B cell (primary cell): ENCODE measurements at regions not wholly inside any gene's neighbourhood (a gene's known extent, or its start where the extent isn't known, plus 50 kb on each side); places are given as distances from the start of the nearest gene placed in this dataset.

Experiments used
- ATAC-seq: fragments of 200-7000 bp; cut with Tn5 transposase; one replicate; pipeline ENCODE4 v1.10.0; 2021; ENCODE audit warnings: low read depth, mild to moderate bottlenecking, moderate number of reproducible peaks, moderate library complexity
- CTCF ChIA-PET: fragments of 350-600 bp; sonication (Branson Sonifier 250); formaldehyde crosslinking; loops from one replicate; lab custom pipeline; 2021; ENCODE audit warnings: antibody characterized with exemption, inconsistent platforms; lab: Charles Lee
- POLR2A ChIA-PET: fragments of 350-600 bp; sonication (Branson Sonifier 250); formaldehyde crosslinking; loops from one replicate; lab custom pipeline; 2021; ENCODE audit warnings: antibody characterized with exemption; lab: Charles Lee
- DNase-seq: peaks from one replicate; pipeline ENCODE4 v3.0.0; 2013
- H2AFZ ChIP-seq: 2 replicates; pipeline ENCODE4 v1.6.1; 2012; ENCODE audit warnings: mild to moderate bottlenecking, low read depth, low read length; ENCODE audit not compliant: insufficient read depth, poor library complexity, severe bottlenecking
- H3K27ac ChIP-seq, 2 donors: 1 replicate in 1 of 2; 2 replicates in 1 of 2; pipeline ENCODE4 v1.5.1; 2012 to 2013; ENCODE audit warnings: low read length in 2 of 2, mild to moderate bottlenecking in 2 of 2, moderate library complexity in 1 of 2
- H3K27me3 ChIP-seq, 4 experiments: fragments of 200-600 bp in 1 of 4; sonication (generic) in 1 of 4; replicated peaks in 1 of 4; 1 replicate in 2 of 4; 2 replicates in 2 of 4; pipeline versions ENCODE4 v1.6.1 to v1.7.0; 2013 to 2016; ENCODE audit warnings: low read length in 3 of 4, mild to moderate bottlenecking in 2 of 4, mixed read lengths in 1 of 4, moderate library complexity in 1 of 4; ENCODE audit not compliant: insufficient read depth in 4 of 4, control insufficient read depth in 3 of 4; ENCODE audit errors: control extremely low read depth in 1 of 4
- H3K36me3 ChIP-seq, 2 experiments: replicated peaks in 1 of 2; 1 replicate in 1 of 2; 2 replicates in 1 of 2; pipeline versions ENCODE4 v1.6.1 to v1.7.1; 2013; ENCODE audit warnings: low read length in 1 of 2; ENCODE audit not compliant: insufficient read depth in 2 of 2, control insufficient read depth in 1 of 2; ENCODE audit errors: control extremely low read depth in 1 of 2, extremely low read depth in 1 of 2
- H3K4me1 ChIP-seq, 2 donors: fragments of 200-600 bp in 1 of 2; sonication (generic) in 1 of 2; 1 replicate in 1 of 2; 2 replicates in 1 of 2; pipeline versions ENCODE4 v1.5.1 to v1.6.1; 2013 to 2017; ENCODE audit warnings: low read length in 2 of 2; ENCODE audit not compliant: control insufficient read depth in 2 of 2, insufficient read depth in 2 of 2
- H3K4me2 ChIP-seq: replicated peaks from 2 replicates; pipeline ENCODE3; 2012; ENCODE audit warnings: mild to moderate bottlenecking, low read depth, low read length; ENCODE audit not compliant: poor library complexity, severe bottlenecking
- H3K4me3 ChIP-seq, 5 experiments: fragments of 200-600 bp in 1 of 5; sonication (generic) in 1 of 5; 1 replicate in 3 of 5; 2 replicates in 2 of 5; pipeline versions ENCODE4 v1.5.1 to v1.7.0; 2011 to 2016; ENCODE audit warnings: low read length in 4 of 5, mild to moderate bottlenecking in 4 of 5, low read depth in 2 of 5, control low read depth in 1 of 5, moderate library complexity in 1 of 5; ENCODE audit not compliant: insufficient read depth in 1 of 5; ENCODE audit errors: control extremely low read depth in 1 of 5, extremely low read depth in 1 of 5
- H3K79me2 ChIP-seq: fragments of 200-600 bp; sonication (generic); one replicate; pipeline ENCODE4 v1.6.0; 2016; ENCODE audit warnings: low read length; ENCODE audit not compliant: control insufficient read depth, insufficient read depth
- H3K9ac ChIP-seq: fragments of 200-600 bp; sonication (generic); 2 replicates; pipeline ENCODE4 v1.6.1; 2017; ENCODE audit warnings: mild to moderate bottlenecking, low read length, moderate library complexity
- H3K9me3 ChIP-seq, 3 donors: one replicate each; pipeline versions ENCODE4 v1.6.1 to v1.7.1; 2013; ENCODE audit warnings: low read length in 2 of 3; ENCODE audit not compliant: control insufficient read depth in 2 of 3, insufficient read depth in 1 of 3; ENCODE audit errors: control extremely low read depth in 1 of 3
- H4K20me1 ChIP-seq: 2 replicates; pipeline ENCODE4 v1.6.0; 2012; ENCODE audit warnings: mild to moderate bottlenecking, low read length; ENCODE audit not compliant: insufficient read depth, control insufficient read depth, poor library complexity, severe bottlenecking
- H3K27ac Mint-ChIP-seq: one replicate; pipeline ENCODE4 v1.8.0; 2021; ENCODE audit warnings: mixed read lengths
- H3K27me3 Mint-ChIP-seq: one replicate; pipeline ENCODE4 v1.8.0; 2021; ENCODE audit warnings: mixed read lengths
- H3K4me1 Mint-ChIP-seq: one replicate; pipeline ENCODE4 v1.8.0; 2021; ENCODE audit warnings: mixed read lengths
- H3K4me3 Mint-ChIP-seq: one replicate; pipeline ENCODE4 v1.8.0; 2021; ENCODE audit warnings: mixed read lengths
- H3K9me3 Mint-ChIP-seq: one replicate; pipeline ENCODE4 v1.8.0; 2022; ENCODE audit warnings: mixed read lengths; ENCODE audit not compliant: insufficient read depth
- EZH2 ChIP-seq: IDR thresholded peaks from 2 replicates; pipeline ENCODE4 v1.6.1; 2012; ENCODE audit warnings: borderline replicate concordance, low read depth, mild to moderate bottlenecking, moderate library complexity, low read length; ENCODE audit not compliant: insufficient read depth, poor library complexity, severe bottlenecking
- WGBS: methylation state at CpG from one replicate; pipeline ENCODE4 v1.1.5; 2013; ENCODE audit warnings: missing lambda C conversion rate; ENCODE audit not compliant: insufficient coverage; 5-methylcytosine and 5-hydroxymethylcytosine counted together
- intact Hi-C: fragments of 100-400 bp; cut with micrococcal nuclease; formaldehyde crosslinking; loops from one replicate; pipeline ENCODE4 v1.10.0; 2022
- TF ChIP-seq, protein P1 (sequence below): fragments of 200-600 bp; IDR thresholded peaks from one replicate; pipeline ENCODE4 v1.8.0; 2022; ENCODE audit warnings: antibody characterized with exemption, mild to moderate bottlenecking

DNA sequence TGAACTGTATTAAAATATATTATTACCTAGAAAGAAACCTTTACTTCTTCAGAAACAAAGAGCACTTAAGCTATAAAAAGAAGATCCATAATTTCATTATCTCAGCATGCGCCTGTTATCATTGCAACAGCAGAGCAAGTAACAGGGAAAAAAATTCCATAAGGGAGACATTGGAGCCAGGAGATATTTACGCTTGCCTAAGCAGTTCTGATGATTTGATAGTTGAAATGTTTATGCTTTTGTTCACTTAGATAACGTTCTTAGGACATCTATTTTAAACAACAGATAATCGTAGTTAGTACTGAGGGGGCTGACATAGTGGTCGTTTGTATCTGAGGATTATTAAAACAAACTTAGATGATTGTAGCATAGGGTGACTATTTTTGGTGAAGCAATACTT lies 252.5 kb downstream of the NNT start:
- no CpG with 5 or more reads among the region's 5 CpGs for WGBS
- no peaks in the 10 kb centered on the region for H3K27me3 ChIP-seq
- peaks cover 2% of the 10 kb centered on the region for H3K9me3 Mint-ChIP-seq
- no peak overlapping the region for H3K9ac ChIP-seq
- ChIA-PET POLR2A (no interaction called here), CTCF (no interaction called here)
- H3K4me3 Mint-ChIP-seq = no peak overlapping the region
- intact Hi-C loops = no loop called here
- H2AFZ ChIP-seq = no peak overlapping the region
- H3K27ac Mint-ChIP-seq = no peak overlapping the region
- H3K79me2 ChIP-seq = no peaks in the 10 kb centered on the region
- DNase-seq = no peak
- no peaks in the 10 kb centered on the region for H3K27me3 Mint-ChIP-seq
- TF ChIP-seq, protein P1, sequence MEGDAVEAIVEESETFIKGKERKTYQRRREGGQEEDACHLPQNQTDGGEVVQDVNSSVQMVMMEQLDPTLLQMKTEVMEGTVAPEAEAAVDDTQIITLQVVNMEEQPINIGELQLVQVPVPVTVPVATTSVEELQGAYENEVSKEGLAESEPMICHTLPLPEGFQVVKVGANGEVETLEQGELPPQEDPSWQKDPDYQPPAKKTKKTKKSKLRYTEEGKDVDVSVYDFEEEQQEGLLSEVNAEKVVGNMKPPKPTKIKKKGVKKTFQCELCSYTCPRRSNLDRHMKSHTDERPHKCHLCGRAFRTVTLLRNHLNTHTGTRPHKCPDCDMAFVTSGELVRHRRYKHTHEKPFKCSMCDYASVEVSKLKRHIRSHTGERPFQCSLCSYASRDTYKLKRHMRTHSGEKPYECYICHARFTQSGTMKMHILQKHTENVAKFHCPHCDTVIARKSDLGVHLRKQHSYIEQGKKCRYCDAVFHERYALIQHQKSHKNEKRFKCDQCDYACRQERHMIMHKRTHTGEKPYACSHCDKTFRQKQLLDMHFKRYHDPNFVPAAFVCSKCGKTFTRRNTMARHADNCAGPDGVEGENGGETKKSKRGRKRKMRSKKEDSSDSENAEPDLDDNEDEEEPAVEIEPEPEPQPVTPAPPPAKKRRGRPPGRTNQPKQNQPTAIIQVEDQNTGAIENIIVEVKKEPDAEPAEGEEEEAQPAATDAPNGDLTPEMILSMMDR = no peak
- no peak for TF ChIP-seq EZH2
- no peaks in the 10 kb centered on the region for H3K4me1 ChIP-seq
- H3K9me3 ChIP-seq = no peaks in the 10 kb centered on the region
- no peak overlapping the region for H3K4me3 ChIP-seq
- no peak overlapping the region for H3K27ac ChIP-seq
- no peak overlapping the region for H3K4me2 ChIP-seq
- H4K20me1 ChIP-seq = no peaks in the 10 kb centered on the region
- ATAC-seq = no peak
- no peaks in the 10 kb centered on the region for H3K4me1 Mint-ChIP-seq
- H3K36me3 ChIP-seq = no peaks in the 10 kb centered on the region

DNA sequence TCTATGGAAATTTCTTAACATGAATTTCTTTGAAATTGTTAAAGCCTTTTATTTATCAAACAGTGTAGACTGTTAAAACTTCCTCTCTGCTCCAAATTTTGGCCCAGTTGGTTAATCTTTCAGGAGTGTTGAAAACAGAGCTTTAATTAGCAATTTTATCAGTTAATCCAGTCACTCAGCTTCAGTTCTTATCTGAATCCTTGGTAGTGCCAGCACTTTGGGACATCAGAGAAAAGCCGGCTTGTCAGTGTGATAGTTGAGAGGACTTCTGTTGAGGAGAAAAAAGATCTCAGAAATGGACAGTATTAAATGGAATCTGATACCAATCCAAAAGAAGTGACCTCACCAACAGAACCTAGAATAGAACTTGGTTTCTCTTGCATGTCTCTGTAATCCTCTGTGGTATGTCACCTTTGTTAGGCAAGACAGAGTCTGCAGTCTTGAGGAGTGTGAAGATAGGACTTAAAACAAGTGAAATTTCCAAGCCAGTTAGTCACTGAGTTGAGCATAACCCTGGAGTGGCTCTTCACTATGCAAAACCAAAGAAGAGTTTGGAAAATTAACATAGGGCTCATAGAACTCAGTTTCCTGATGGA lies 251.8 kb downstream of the NNT start:
- Histone ChIP-seq H3K36me3 (no peaks in the 10 kb centered on the region), H3K4me1 (no peaks in the 10 kb centered on the region), H3K9ac (no peak overlapping the region), H3K9me3 (no peaks in the 10 kb centered on the region), H3K4me3 (no peak overlapping the region), H2AFZ (no peak overlapping the region), H4K20me1 (no peaks in the 10 kb centered on the region), H3K27ac (no peak overlapping the region), H3K79me2 (no peaks in the 10 kb centered on the region), H3K27me3 (no peaks in the 10 kb centered on the region), H3K4me2 (no peak overlapping the region)
- Mint-ChIP-seq H3K27ac (no peak overlapping the region), H3K4me3 (no peak overlapping the region), H3K4me1 (no peaks in the 10 kb centered on the region), H3K9me3 (peaks cover 5% of the 10 kb centered on the region), H3K27me3 (no peaks in the 10 kb centered on the region)
- WGBS = no CpG with 5 or more reads among the region's 1 CpG
- intact Hi-C loops = no loop called here
- ATAC-seq (no peak), DNase-seq (no peak)
- ChIA-PET POLR2A (no interaction called here), CTCF (no interaction called here)
- TF ChIP-seq, protein P1 = no peak
- TF ChIP-seq EZH2 = no peak
